Keratinocyte (primary cell): ENCODE measurements at regions not wholly inside any gene's neighbourhood (a gene's known extent, or its start where the extent isn't known, plus 50 kb on each side); places are given as distances from the start of the nearest gene placed in this dataset.

Experiments used
- DNase-seq: peaks from one replicate; pipeline ENCODE4 v3.0.0-alpha.2; 2011; ENCODE audit warnings: low read depth, missing footprints, low spot score
- FAIRE-seq: peaks from 2 replicates; lab custom pipeline; 2011; peaks lifted over from hg19 to GRCh38; lab: Jason Lieb, UNC
- H2AFZ ChIP-seq: 2 replicates; pipeline ENCODE4 v1.6.0; 2012; ENCODE audit warnings: low read length, control low read depth, inconsistent platforms; ENCODE audit not compliant: control insufficient read depth
- H3K27ac ChIP-seq: 2 replicates; pipeline ENCODE4 v1.5.1; 2011; ENCODE audit warnings: low read length; ENCODE audit not compliant: control insufficient read depth, insufficient read depth
- H3K27me3 ChIP-seq: 3 replicates; pipeline ENCODE4 v1.6.0; 2011; ENCODE audit warnings: low read length; ENCODE audit not compliant: control insufficient read depth, insufficient read depth; ENCODE audit errors: extremely low read depth
- H3K36me3 ChIP-seq, 2 experiments: 2 replicates in 1 of 2; 3 replicates in 1 of 2; pipeline ENCODE4 v1.5.1; 2011; ENCODE audit warnings: low read length in 2 of 2, mild to moderate bottlenecking in 1 of 2; ENCODE audit not compliant: control insufficient read depth in 2 of 2, insufficient read depth in 2 of 2; ENCODE audit errors: extremely low read depth in 1 of 2
- H3K4me1 ChIP-seq: 3 replicates; pipeline ENCODE4 v1.5.1; 2011; ENCODE audit warnings: low read length; ENCODE audit not compliant: control insufficient read depth, insufficient read depth; ENCODE audit errors: extremely low read depth
- H3K4me2 ChIP-seq: 3 replicates; pipeline ENCODE4 v1.6.0; 2011; ENCODE audit warnings: low read depth, low read length; ENCODE audit not compliant: control insufficient read depth, insufficient read depth; ENCODE audit errors: extremely low read depth
- H3K4me3 ChIP-seq, 3 experiments: fragments of 200-600 bp in 1 of 3; sonication (generic) in 1 of 3; 2 replicates in 2 of 3; 3 replicates in 1 of 3; pipeline ENCODE4 v1.5.1; 2011 to 2016; ENCODE audit warnings: low read length in 3 of 3, mild to moderate bottlenecking in 3 of 3, control low read depth in 2 of 3, inconsistent platforms in 1 of 3, low read depth in 1 of 3, mixed read lengths in 1 of 3, mixed run types in 1 of 3, moderate library complexity in 1 of 3; ENCODE audit not compliant: control insufficient read depth in 2 of 3, insufficient read depth in 2 of 3; ENCODE audit errors: extremely low read depth in 1 of 3
- H3K79me2 ChIP-seq: 2 replicates; pipeline ENCODE4 v1.6.0; 2012; ENCODE audit warnings: low read length; ENCODE audit not compliant: control insufficient read depth, insufficient read depth
- H3K9ac ChIP-seq: 3 replicates; pipeline ENCODE4 v1.6.0; 2011; ENCODE audit warnings: low read length; ENCODE audit not compliant: control insufficient read depth, insufficient read depth; ENCODE audit errors: extremely low read depth
- H3K9me1 ChIP-seq: 3 replicates; pipeline ENCODE4 v1.6.0; 2011; ENCODE audit warnings: low read length; ENCODE audit not compliant: control insufficient read depth, insufficient read depth; ENCODE audit errors: extremely low read depth
- H3K9me3 ChIP-seq: 2 replicates; pipeline ENCODE4 v1.5.1; 2012; ENCODE audit warnings: low read depth, low read length; ENCODE audit not compliant: control insufficient read depth
- H4K20me1 ChIP-seq: 3 replicates; pipeline ENCODE4 v1.6.0; 2011; ENCODE audit warnings: low read length; ENCODE audit not compliant: control insufficient read depth, insufficient read depth; ENCODE audit errors: extremely low read depth
- EZH2 ChIP-seq: IDR thresholded peaks from one replicate; pipeline ENCODE4 v1.6.1; 2012; ENCODE audit warnings: inconsistent platforms, mild to moderate bottlenecking, low read length, moderate library complexity
- dilution Hi-C: fragments of 300-500 bp; cut with MboI; formaldehyde crosslinking; loops from one replicate; pipeline ENCODE4 v1.7.0; 2020; ENCODE audit warnings: low sequenced_read_pairs; ENCODE audit not compliant: extremely low pct_ligation_motif_present
- TF ChIP-seq, protein P1 (sequence below), 3 experiments: IDR thresholded peaks in 1 of 3; conservative IDR thresholded peaks in 1 of 3; optimal IDR thresholded peaks in 1 of 3; 2 replicates in 2 of 3; 3 replicates in 1 of 3; pipeline versions ENCODE3 to v1.5.1; 2011; ENCODE audit warnings: low read length in 3 of 3, mild to moderate bottlenecking in 3 of 3, moderate library complexity in 2 of 3, control low read depth in 1 of 3, inconsistent platforms in 1 of 3; ENCODE audit not compliant: insufficient read depth in 2 of 3; ENCODE audit errors: extremely low read depth in 1 of 3

DNA sequence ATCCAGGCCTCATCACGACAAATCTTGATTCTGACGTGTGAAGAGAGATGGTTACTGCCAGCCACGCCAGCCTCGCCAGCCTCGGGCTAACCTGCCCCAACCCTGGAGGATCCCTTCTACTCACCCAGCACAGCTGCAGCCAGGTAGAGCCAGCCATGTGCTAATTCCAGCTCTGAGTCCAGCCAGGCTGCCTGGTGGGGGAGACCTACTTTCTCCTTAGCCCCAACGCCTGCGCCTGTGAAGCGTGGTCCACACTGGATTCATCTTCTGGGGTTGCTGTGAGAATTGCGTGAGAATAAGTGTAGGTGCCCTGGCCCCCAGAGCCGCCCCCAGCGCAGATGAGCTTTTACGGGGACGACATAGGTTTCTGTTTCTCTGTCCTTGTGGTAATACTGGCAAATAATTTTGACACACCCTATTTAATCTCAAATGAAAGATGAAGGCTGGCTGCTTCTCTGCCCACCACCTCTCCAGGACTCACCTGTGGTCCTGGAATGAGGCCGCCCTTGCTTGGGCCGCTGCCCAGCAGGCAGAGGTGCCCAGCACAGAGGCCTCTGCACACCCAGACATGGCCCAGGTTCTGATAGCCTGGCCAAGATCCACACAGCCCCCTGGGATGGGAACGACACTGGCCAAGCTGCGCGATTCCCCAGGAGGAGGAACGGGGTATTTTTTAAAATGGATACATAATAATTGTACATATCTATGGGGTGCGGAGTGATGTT, 528.4 kb downstream of the TBC1D22A start:
- no peaks in the 10 kb centered on the region for H3K4me1 ChIP-seq
- no peaks in the 10 kb centered on the region for H3K9me1 ChIP-seq
- no peak overlapping the region for H2AFZ ChIP-seq
- no peaks in the 10 kb centered on the region for H3K36me3 ChIP-seq
- no peaks in the 10 kb centered on the region for H4K20me1 ChIP-seq
- no peak overlapping the region for H3K4me3 ChIP-seq
- peaks cover 11% of the 10 kb centered on the region for H3K9me3 ChIP-seq
- no peak overlapping the region for H3K9ac ChIP-seq
- dilution Hi-C loops, result no loop called here
- FAIRE-seq, result no peak
- no peak overlapping the region for H3K4me2 ChIP-seq
- TF ChIP-seq, protein P1, sequence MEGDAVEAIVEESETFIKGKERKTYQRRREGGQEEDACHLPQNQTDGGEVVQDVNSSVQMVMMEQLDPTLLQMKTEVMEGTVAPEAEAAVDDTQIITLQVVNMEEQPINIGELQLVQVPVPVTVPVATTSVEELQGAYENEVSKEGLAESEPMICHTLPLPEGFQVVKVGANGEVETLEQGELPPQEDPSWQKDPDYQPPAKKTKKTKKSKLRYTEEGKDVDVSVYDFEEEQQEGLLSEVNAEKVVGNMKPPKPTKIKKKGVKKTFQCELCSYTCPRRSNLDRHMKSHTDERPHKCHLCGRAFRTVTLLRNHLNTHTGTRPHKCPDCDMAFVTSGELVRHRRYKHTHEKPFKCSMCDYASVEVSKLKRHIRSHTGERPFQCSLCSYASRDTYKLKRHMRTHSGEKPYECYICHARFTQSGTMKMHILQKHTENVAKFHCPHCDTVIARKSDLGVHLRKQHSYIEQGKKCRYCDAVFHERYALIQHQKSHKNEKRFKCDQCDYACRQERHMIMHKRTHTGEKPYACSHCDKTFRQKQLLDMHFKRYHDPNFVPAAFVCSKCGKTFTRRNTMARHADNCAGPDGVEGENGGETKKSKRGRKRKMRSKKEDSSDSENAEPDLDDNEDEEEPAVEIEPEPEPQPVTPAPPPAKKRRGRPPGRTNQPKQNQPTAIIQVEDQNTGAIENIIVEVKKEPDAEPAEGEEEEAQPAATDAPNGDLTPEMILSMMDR (optimal IDR thresholded peaks at IDR 0.05 in 1 of 3, IDR thresholded peaks at IDR 0.05 in 1 of 3, conservative IDR thresholded peaks at IDR 0.05 in 1 of 3; ENCODE audit: extremely low read depth in 1 of 3, insufficient read depth in 2 of 3, low read length in 3 of 3), result no peak
- TF ChIP-seq EZH2, result no peak
- no peak for DNase-seq
- no peaks in the 10 kb centered on the region for H3K27me3 ChIP-seq
- H3K27ac ChIP-seq, result no peak overlapping the region
- H3K79me2 ChIP-seq, result no peaks in the 10 kb centered on the region

DNA sequence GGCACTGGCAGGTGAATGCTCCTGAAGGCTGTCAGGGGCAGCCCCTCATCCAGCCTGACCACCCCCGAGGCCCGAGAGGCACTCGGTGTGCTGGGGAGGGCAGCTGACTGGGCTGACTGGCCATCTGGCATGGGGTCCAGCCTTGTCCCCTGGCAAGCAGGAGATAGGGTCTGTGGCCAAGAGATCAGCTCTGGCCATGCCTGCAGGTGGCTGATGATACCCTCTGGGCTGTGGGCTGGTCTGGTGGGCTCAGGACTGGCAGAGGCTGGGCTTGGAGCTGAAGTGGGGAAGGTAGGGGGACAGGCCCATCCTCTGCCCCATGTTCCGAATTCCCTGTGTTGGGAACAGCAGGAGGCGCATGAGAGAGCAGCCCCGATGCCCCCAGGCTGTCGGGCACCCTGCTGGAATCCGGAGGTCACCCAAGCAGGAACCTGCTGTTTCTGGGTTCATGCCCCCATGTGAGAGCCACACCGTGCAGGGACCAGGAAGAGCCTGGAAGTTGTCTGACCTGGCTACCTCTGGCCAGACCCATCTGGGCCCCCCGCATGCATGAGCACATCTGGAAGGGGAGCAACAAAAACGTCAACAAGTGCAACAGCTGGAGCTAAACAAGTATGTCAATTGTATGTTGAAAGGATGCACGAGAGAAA, 527.0 kb downstream of the TBC1D22A start:
- Histone ChIP-seq H3K27ac (no peak overlapping the region), H3K4me2 (no peak overlapping the region), H3K4me1 (no peaks in the 10 kb centered on the region), H3K9ac (no peak overlapping the region), H3K4me3 (no peak overlapping the region), H3K36me3 (no peaks in the 10 kb centered on the region), H3K9me1 (no peaks in the 10 kb centered on the region), H3K27me3 (no peaks in the 10 kb centered on the region), H3K9me3 (peaks cover 10% of the 10 kb centered on the region), H2AFZ (no peak overlapping the region), H3K79me2 (no peaks in the 10 kb centered on the region), H4K20me1 (no peaks in the 10 kb centered on the region)
- TF ChIP-seq EZH2, result no peak
- TF ChIP-seq, protein P1 (optimal IDR thresholded peaks at IDR 0.05 in 1 of 3, IDR thresholded peaks at IDR 0.05 in 1 of 3, conservative IDR thresholded peaks at IDR 0.05 in 1 of 3; ENCODE audit: extremely low read depth in 1 of 3, insufficient read depth in 2 of 3, low read length in 3 of 3), result no peak
- dilution Hi-C loops, result no loop called here
- FAIRE-seq (no peak), DNase-seq (no peak)
